Spleen (tissue), 7 donors: ENCODE measurements at regions not wholly inside any gene's neighbourhood (a gene's known extent, or its start where the extent isn't known, plus 50 kb on each side); places are given as distances from the start of the nearest gene placed in this dataset.

Source experiments
- CTCF ChIP-seq, 11 experiments: fragments of 200-600 bp in 7 of 11; fragments of 450-650 bp in 4 of 11; sonication (generic) in 4 of 11; IDR thresholded peaks in 8 of 11; conservative IDR thresholded peaks in 3 of 11; 1 replicate in 7 of 11; 2 replicates in 4 of 11; pipeline versions ENCODE4 v1.4.0 to v1.8.0; 2016 to 2021; ENCODE audit warnings: antibody characterized with exemption in 11 of 11, inconsistent platforms in 4 of 11, mild to moderate bottlenecking in 1 of 11
- POLR2A ChIP-seq, 3 donors: fragments of 450-650 bp; IDR thresholded peaks; one replicate each; pipeline ENCODE4 v1.5.1; 2017; ENCODE audit warnings: antibody characterized with exemption in 3 of 3, mild to moderate bottlenecking in 1 of 3
- POLR2AphosphoS5 ChIP-seq, 3 donors: sonication (generic); formaldehyde crosslinking; IDR thresholded peaks; one replicate each; pipeline ENCODE4 v1.5.1; 2017; ENCODE audit warnings: antibody characterized with exemption in 3 of 3
- donor health status: DM: no; HTN: no; CAD: no; lungs with moderate emphysema.
- donor health status: DM: no; HTN: no; CAD: no.
- donor health status: DM: no; HTN: no; CAD: no.

GRCh38 chr4:187415231-187415630 is 580.3 kb upstream of the ZFP42 start:
- TF ChIP-seq CTCF (IDR thresholded peaks at IDR 0.05 in 8 of 11, conservative IDR thresholded peaks at IDR 0.05 in 3 of 11) (no peak), POLR2AphosphoS5 (IDR thresholded peaks at IDR 0.05) (no peak), POLR2A (IDR thresholded peaks at IDR 0.05) (no peak)
